GM21825 (cell line): ENCODE measurements at regions not wholly inside any gene's neighbourhood (a gene's known extent, or its start where the extent isn't known, plus 50 kb on each side); places are given as distances from the start of the nearest gene placed in this dataset.
"Not testable (repeated sequence)": the region's sequence is repeated elsewhere in the genome, so short reads cannot be mapped to it uniquely, and the experiment has no call there.

ENCODE experiments used
- ATAC-seq: cut with Tn5 transposase; IDR thresholded peaks from one replicate; pipeline ENCODE4 v1.9.1; 2021; ENCODE audit warnings: mild to moderate bottlenecking, moderate library complexity; ENCODE audit not compliant: unreplicated experiment

- ATAC-seq: no peak
Measured at GRCh38 chr11:109480251-109480650, 58.3 kb downstream of the C11orf87 start.

- ATAC-seq: no peak
Measured at GRCh38 chr11:109486129-109486528, 64.1 kb downstream of the C11orf87 start.

- ATAC-seq: no peak
Measured at GRCh38 chr11:109490953-109491635, 69.1 kb downstream of the C11orf87 start.

- ATAC-seq: no peak
Measured at GRCh38 chr11:109506115-109506514, 84.1 kb downstream of the C11orf87 start.

- no peak for ATAC-seq
Measured at GRCh38 chr11:109507331-109507730, 85.3 kb downstream of the C11orf87 start.

- no peak for ATAC-seq
Measured at GRCh38 chr11:109507836-109508561, 86.0 kb downstream of the C11orf87 start.

- no peak for ATAC-seq
Measured at GRCh38 chr11:109508943-109509342, 87.0 kb downstream of the C11orf87 start.

- no peak for ATAC-seq
Measured at GRCh38 chr11:109510316-109510715, 88.3 kb downstream of the C11orf87 start.

- no peak for ATAC-seq
Measured at GRCh38 chr11:109511598-109511997, 89.6 kb downstream of the C11orf87 start.

GRCh38 chr11:109512249-109512648 lies 90.3 kb downstream of the C11orf87 start:
- ATAC-seq: no peak

GRCh38 chr11:109512680-109513079 lies 90.7 kb downstream of the C11orf87 start:
- no peak for ATAC-seq

- ATAC-seq: no peak
Measured at GRCh38 chr11:109514313-109515018, 92.5 kb downstream of the C11orf87 start.

- no peak for ATAC-seq
Measured at GRCh38 chr11:109519253-109519652, 97.3 kb downstream of the C11orf87 start.

GRCh38 chr11:109521571-109522086 lies 99.6 kb downstream of the C11orf87 start:
- ATAC-seq: no peak

- no peak for ATAC-seq
Measured at GRCh38 chr11:109522116-109522755, 100.2 kb downstream of the C11orf87 start.

GRCh38 chr11:109525636-109526035 lies 103.6 kb downstream of the C11orf87 start:
- ATAC-seq: not testable (repeated sequence)

- no peak for ATAC-seq
Measured at GRCh38 chr11:109526061-109526460, 104.1 kb downstream of the C11orf87 start.

GRCh38 chr11:109526931-109527330 lies 104.9 kb downstream of the C11orf87 start:
- no peak for ATAC-seq

GRCh38 chr11:109527496-109527895 lies 105.5 kb downstream of the C11orf87 start:
- ATAC-seq: no peak

GRCh38 chr11:109547356-109548027 lies 125.5 kb downstream of the C11orf87 start:
- ATAC-seq: no peak

GRCh38 chr11:109552376-109552775 lies 130.4 kb downstream of the C11orf87 start:
- ATAC-seq: no peak
